HG03139 (cell line): ENCODE measurements at regions not wholly inside any gene's neighbourhood (a gene's known extent, or its start where the extent isn't known, plus 50 kb on each side); places are given as distances from the start of the nearest gene placed in this dataset.

Source experiments
- ATAC-seq: cut with Tn5 transposase; IDR thresholded peaks from one replicate; pipeline ENCODE4 v1.9.1; 2021; ENCODE audit not compliant: unreplicated experiment

GRCh38 chr7:52897713-52898112 is 137.7 kb upstream of the POM121L12 start:
- ATAC-seq = no peak

GRCh38 chr7:52897288-52897687 is 138.1 kb upstream of the POM121L12 start:
- no peak for ATAC-seq

- ATAC-seq = no peak
These were observed 158.2 kb upstream of the POM121L12 start for GRCh38 chr7:52877240-52877639.

- no peak for ATAC-seq
These were observed 159.0 kb upstream of the POM121L12 start for GRCh38 chr7:52876402-52876801.

- ATAC-seq = no peak
These were observed 171.8 kb upstream of the POM121L12 start for GRCh38 chr7:52863652-52864051.

GRCh38 chr7:52862321-52862720 is 173.1 kb upstream of the POM121L12 start:
- no peak for ATAC-seq

GRCh38 chr7:52857367-52857766 is 178.1 kb upstream of the POM121L12 start:
- no peak for ATAC-seq

- ATAC-seq = no peak
These were observed 180.8 kb upstream of the POM121L12 start for GRCh38 chr7:52854681-52855080.

GRCh38 chr7:52851547-52851946 is 183.9 kb upstream of the POM121L12 start:
- no peak for ATAC-seq

- no peak for ATAC-seq
These were observed 192.0 kb upstream of the POM121L12 start for GRCh38 chr7:52843436-52843835.

GRCh38 chr7:52842202-52842900 is 193.1 kb upstream of the POM121L12 start:
- ATAC-seq = no peak

GRCh38 chr7:52838981-52839411 is 196.4 kb upstream of the POM121L12 start:
- no peak for ATAC-seq

- ATAC-seq = no peak
These were observed 204.1 kb upstream of the POM121L12 start for GRCh38 chr7:52831321-52831720.

- no peak for ATAC-seq
These were observed 204.6 kb upstream of the POM121L12 start for GRCh38 chr7:52830801-52831200.

- no peak for ATAC-seq
These were observed 208.7 kb upstream of the POM121L12 start for GRCh38 chr7:52826515-52827265.

GRCh38 chr7:52825611-52826010 is 209.8 kb upstream of the POM121L12 start:
- ATAC-seq = no peak

GRCh38 chr7:52811537-52811936 is 223.9 kb upstream of the POM121L12 start:
- no peak for ATAC-seq

GRCh38 chr7:52799817-52800216 is 235.6 kb upstream of the POM121L12 start:
- no peak for ATAC-seq

GRCh38 chr7:52797801-52798200 is 237.6 kb upstream of the POM121L12 start:
- ATAC-seq = no peak

- no peak for ATAC-seq
These were observed 240.8 kb upstream of the POM121L12 start for GRCh38 chr7:52794621-52795020.

- no peak for ATAC-seq
These were observed 244.2 kb upstream of the POM121L12 start for GRCh38 chr7:52791176-52791700.

- ATAC-seq = no peak
These were observed 249.3 kb upstream of the POM121L12 start for GRCh38 chr7:52786174-52786573.
